Upper lobe of left lung (tissue), 4 donors: ENCODE measurements at regions not wholly inside any gene's neighbourhood (a gene's known extent, or its start where the extent isn't known, plus 50 kb on each side); places are given as distances from the start of the nearest gene placed in this dataset.
"Not testable (repeated sequence)": the region's sequence is repeated elsewhere in the genome, so short reads cannot be mapped to it uniquely, and the experiment has no call there.

ENCODE experiments used
- CTCF ChIP-seq, 6 experiments: fragments of 450-650 bp in 4 of 6; fragments of 200-600 bp in 2 of 6; sonication (generic) in 2 of 6; IDR thresholded peaks; one replicate each; pipeline ENCODE4 v1.5.1; 2016 to 2019; ENCODE audit warnings: antibody characterized with exemption in 6 of 6
- POLR2A ChIP-seq, 4 donors: fragments of 450-650 bp; IDR thresholded peaks; one replicate each; pipeline ENCODE4 v1.5.1; 2016 to 2017; ENCODE audit warnings: antibody characterized with exemption in 4 of 4, mild to moderate bottlenecking in 2 of 4

GRCh38 chr18:51266077-51266476 is 68.6 kb upstream of the MEX3C start:
- TF ChIP-seq POLR2A, CTCF (IDR thresholded peaks at IDR 0.05): not testable (repeated sequence)
